Fibroblast of gingiva (primary cell): ENCODE measurements at regions not wholly inside any gene's neighbourhood (a gene's known extent, or its start where the extent isn't known, plus 50 kb on each side); places are given as distances from the start of the nearest gene placed in this dataset.
"Not testable (repeated sequence)": the region's sequence is repeated elsewhere in the genome, so short reads cannot be mapped to it uniquely, and the experiment has no call there.

Source experiments
- DNase-seq: peaks from one replicate; pipeline ENCODE4 v3.0.0-alpha.2; 2011; ENCODE audit warnings: low read depth

GRCh38 chr3:26375843-26376530 lies 246.6 kb upstream of the LRRC3B start:
- DNase-seq, result no peak

GRCh38 chr3:26381411-26381810 lies 241.2 kb upstream of the LRRC3B start:
- no peak for DNase-seq

- DNase-seq, result no peak
These were observed 215.9 kb upstream of the LRRC3B start for GRCh38 chr3:26406636-26407035.

GRCh38 chr3:26418553-26418952 lies 204.0 kb upstream of the LRRC3B start:
- DNase-seq, result no peak

- no peak for DNase-seq
These were observed 200.2 kb upstream of the LRRC3B start for GRCh38 chr3:26422415-26422814.

- no peak for DNase-seq
These were observed 197.5 kb upstream of the LRRC3B start for GRCh38 chr3:26425076-26425475.

- DNase-seq, result no peak
These were observed 193.6 kb upstream of the LRRC3B start for GRCh38 chr3:26428992-26429391.

- DNase-seq, result no peak
These were observed 184.9 kb upstream of the LRRC3B start for GRCh38 chr3:26437678-26438077.

GRCh38 chr3:26438325-26438940 lies 184.1 kb upstream of the LRRC3B start:
- no peak for DNase-seq

- no peak for DNase-seq
These were observed 183.3 kb upstream of the LRRC3B start for GRCh38 chr3:26438981-26439884.

GRCh38 chr3:26449996-26450395 lies 172.6 kb upstream of the LRRC3B start:
- no peak for DNase-seq

- no peak for DNase-seq
These were observed 170.2 kb upstream of the LRRC3B start for GRCh38 chr3:26452363-26452762.

- no peak for DNase-seq
These were observed 161.6 kb upstream of the LRRC3B start for GRCh38 chr3:26460985-26461384.

GRCh38 chr3:26472345-26472744 lies 150.2 kb upstream of the LRRC3B start:
- no peak for DNase-seq

- no peak for DNase-seq
These were observed 147.9 kb upstream of the LRRC3B start for GRCh38 chr3:26474706-26475105.

GRCh38 chr3:26480377-26480776 lies 142.2 kb upstream of the LRRC3B start:
- DNase-seq, result no peak

GRCh38 chr3:26484140-26484539 lies 138.4 kb upstream of the LRRC3B start:
- DNase-seq, result no peak

GRCh38 chr3:26498271-26498670 lies 124.3 kb upstream of the LRRC3B start:
- DNase-seq, result no peak

- DNase-seq, result no peak
These were observed 117.2 kb upstream of the LRRC3B start for GRCh38 chr3:26505399-26505798.

GRCh38 chr3:26514445-26515029 lies 108.0 kb upstream of the LRRC3B start:
- DNase-seq, result not testable (repeated sequence)

- no peak for DNase-seq
These were observed 107.2 kb upstream of the LRRC3B start for GRCh38 chr3:26515351-26515750.

GRCh38 chr3:26521261-26521660 lies 101.3 kb upstream of the LRRC3B start:
- DNase-seq, result no peak

- no peak for DNase-seq
These were observed 99.7 kb upstream of the LRRC3B start for GRCh38 chr3:26522919-26523318.
